ENCODE measurements at regions not wholly inside any gene's neighbourhood (a gene's known extent, or its start where the extent isn't known, plus 50 kb on each side); places are given as distances from the start of the nearest gene placed in this dataset.
"Not testable (repeated sequence)": the region's sequence is repeated elsewhere in the genome, so short reads cannot be mapped to it uniquely, and the experiment has no call there.

- Mint-ChIP-seq H3K9me3 (ENCODE audit: unreplicated experiment) (peaks cover 8% of the 10 kb centered on the region), H3K4me1 (ENCODE audit: low read depth, unreplicated experiment) (no peaks in the 10 kb centered on the region), H3K4me3 (ENCODE audit: unreplicated experiment) (no peak overlapping the region), H3K27me3 (ENCODE audit: low read depth, unreplicated experiment) (no peaks in the 10 kb centered on the region), H3K27ac (ENCODE audit: unreplicated experiment) (no peak overlapping the region), H3K36me3 (ENCODE audit: low read depth, unreplicated experiment) (peaks cover 7% of the 10 kb centered on the region)
- Histone ChIP-seq H3K27ac (ENCODE audit: low read depth, low read length) (no peak overlapping the region), H3K4me3 (ENCODE audit: insufficient read depth, low read depth, low read length) (no peak overlapping the region), H3K36me3 (ENCODE audit: insufficient read depth, low read length) (no peaks in the 10 kb centered on the region), H3K9ac (ENCODE audit: low read length) (no peak overlapping the region), H4K20me1 (ENCODE audit: insufficient read depth, low read length) (no peaks in the 10 kb centered on the region), H2AFZ (ENCODE audit: low read depth, low read length) (no peak overlapping the region), H3K27me3 (ENCODE audit: insufficient read depth, low read length) (no peaks in the 10 kb centered on the region), H3K79me2 (ENCODE audit: insufficient read depth, low read length) (no peaks in the 10 kb centered on the region), H3K4me1 (ENCODE audit: insufficient read depth, low read length) (no peaks in the 10 kb centered on the region), H3K9me3 (ENCODE audit: insufficient read depth, low read depth, low read length) (no peaks in the 10 kb centered on the region), H3K4me2 (ENCODE audit: low read length) (no peak overlapping the region)
- TF ChIP-seq CTCF (IDR thresholded peaks at IDR 0.05; ENCODE audit: insufficient read depth, low read depth, low read length): no peak
- no peak for TF ChIP-seq EZH2 (IDR thresholded peaks at IDR 0.05; ENCODE audit: insufficient read depth, low read length)
- FAIRE-seq: no peak
- DNase-seq (ENCODE audit: low read depth): no peak
Measured at GRCh38 chr5:58165152-58165551, 294.7 kb downstream of the PLK2 start.

GRCh38 chr5:58161889-58162288, 298.0 kb downstream of the PLK2 start:
- not testable (repeated sequence) for H3K27me3 Mint-ChIP-seq (ENCODE audit: low read depth, unreplicated experiment); H3K27ac Mint-ChIP-seq (ENCODE audit: unreplicated experiment); H3K36me3 Mint-ChIP-seq (ENCODE audit: low read depth, unreplicated experiment); H4K20me1 ChIP-seq (ENCODE audit: insufficient read depth, low read length); H3K27ac ChIP-seq (ENCODE audit: low read depth, low read length); H3K27me3 ChIP-seq (ENCODE audit: insufficient read depth, low read length); H3K9ac ChIP-seq (ENCODE audit: low read length); H3K4me3 Mint-ChIP-seq (ENCODE audit: unreplicated experiment); H3K4me1 ChIP-seq (ENCODE audit: insufficient read depth, low read length); H3K4me2 ChIP-seq (ENCODE audit: low read length); H3K4me3 ChIP-seq (ENCODE audit: insufficient read depth, low read depth, low read length); H3K9me3 ChIP-seq (ENCODE audit: insufficient read depth, low read depth, low read length); H2AFZ ChIP-seq (ENCODE audit: low read depth, low read length); H3K79me2 ChIP-seq (ENCODE audit: insufficient read depth, low read length); H3K36me3 ChIP-seq (ENCODE audit: insufficient read depth, low read length); DNase-seq (ENCODE audit: low read depth); H3K9me3 Mint-ChIP-seq (ENCODE audit: unreplicated experiment); FAIRE-seq
- H3K4me1 Mint-ChIP-seq (ENCODE audit: low read depth, unreplicated experiment): peaks cover 11% of the 10 kb centered on the region

- DNase-seq (ENCODE audit: low read depth) (peak; percentile 75), FAIRE-seq (no peak)
- H4K20me1 ChIP-seq (ENCODE audit: insufficient read depth, low read length): no peaks in the 10 kb centered on the region
- peak overlapping the region; percentile 30 for H3K9ac ChIP-seq (ENCODE audit: low read length)
- peak overlapping the region; percentile 62 for H3K27ac ChIP-seq (ENCODE audit: low read depth, low read length)
- Mint-ChIP-seq H3K27ac (ENCODE audit: unreplicated experiment) (peak overlapping the region; percentile 72), H3K4me1 (ENCODE audit: low read depth, unreplicated experiment) (peaks cover 20% of the 10 kb centered on the region), H3K27me3 (ENCODE audit: low read depth, unreplicated experiment) (no peaks in the 10 kb centered on the region), H3K4me3 (ENCODE audit: unreplicated experiment) (no peak overlapping the region), H3K9me3 (ENCODE audit: unreplicated experiment) (peaks cover under 1% of the 10 kb centered on the region), H3K36me3 (ENCODE audit: low read depth, unreplicated experiment) (no peaks in the 10 kb centered on the region)
- H3K4me3 ChIP-seq (ENCODE audit: insufficient read depth, low read depth, low read length): no peak overlapping the region
- H3K36me3 ChIP-seq (ENCODE audit: insufficient read depth, low read length): no peaks in the 10 kb centered on the region
- H3K4me1 ChIP-seq (ENCODE audit: insufficient read depth, low read length): peaks cover 16% of the 10 kb centered on the region
- H3K27me3 ChIP-seq (ENCODE audit: insufficient read depth, low read length): no peaks in the 10 kb centered on the region
- H3K79me2 ChIP-seq (ENCODE audit: insufficient read depth, low read length): no peaks in the 10 kb centered on the region
- H3K4me2 ChIP-seq (ENCODE audit: low read length): peak overlapping the region; percentile 50
- no peaks in the 10 kb centered on the region for H3K9me3 ChIP-seq (ENCODE audit: insufficient read depth, low read depth, low read length)
- no peak overlapping the region for H2AFZ ChIP-seq (ENCODE audit: low read depth, low read length)
- no peak for TF ChIP-seq EZH2 (IDR thresholded peaks at IDR 0.05; ENCODE audit: insufficient read depth, low read length)
- no peak for TF ChIP-seq CTCF (IDR thresholded peaks at IDR 0.05; ENCODE audit: insufficient read depth, low read depth, low read length)
Measured at GRCh38 chr5:58156973-58157701, 302.7 kb downstream of the PLK2 start.
